Loucy (cell line): ENCODE measurements at regions not wholly inside any gene's neighbourhood (a gene's known extent, or its start where the extent isn't known, plus 50 kb on each side); places are given as distances from the start of the nearest gene placed in this dataset.

Source experiments
- CTCF ChIP-seq: fragments of 200-600 bp; sonication (generic); conservative IDR thresholded peaks from 2 replicates; pipeline ENCODE4 v1.5.1; 2014; ENCODE audit warnings: mild to moderate bottlenecking, antibody characterized with exemption, low read length
- EZH2phosphoT487 ChIP-seq: fragments of 200-600 bp; IDR thresholded peaks from 2 replicates; pipeline ENCODE4 v1.6.1; 2018; ENCODE audit warnings: antibody characterized with exemption, mild to moderate bottlenecking, moderate library complexity, borderline replicate concordance

- no peak for TF ChIP-seq CTCF
- TF ChIP-seq EZH2phosphoT487 = no peak
Measured at GRCh38 chr6:63444768-63445167, 125.0 kb upstream of the LGSN start.
